GM23248 (cell line): ENCODE measurements at regions not wholly inside any gene's neighbourhood (a gene's known extent, or its start where the extent isn't known, plus 50 kb on each side); places are given as distances from the start of the nearest gene placed in this dataset.
A peak's percentile ranks its signal among the peaks of the same experiment; 100 is the strongest.

ENCODE experiments used
- DNase-seq: peaks from one replicate; pipeline ENCODE4 v3.0.0-alpha.2; 2015
- H2AFZ ChIP-seq: fragments of 200-600 bp; sonication (generic); 2 replicates; pipeline ENCODE4 v1.6.1; 2016; ENCODE audit warnings: antibody characterized with exemption
- H3F3A ChIP-seq: fragments of 200-600 bp; sonication (generic); 2 replicates; pipeline ENCODE4 v1.6.1; 2016; ENCODE audit warnings: mild to moderate bottlenecking, antibody characterized with exemption, mixed run types; ENCODE audit not compliant: insufficient read depth
- H3K27ac ChIP-seq: fragments of 200-600 bp; sonication (generic); 2 replicates; pipeline ENCODE4 v1.5.1; 2016; ENCODE audit warnings: mild to moderate bottlenecking
- H3K27me3 ChIP-seq: fragments of 200-600 bp; sonication (generic); replicated peaks from 2 replicates; pipeline ENCODE4 v1.6.1; 2016; ENCODE audit warnings: mild to moderate bottlenecking; ENCODE audit not compliant: insufficient read depth
- H3K36me3 ChIP-seq: fragments of 200-600 bp; sonication (generic); 2 replicates; pipeline ENCODE4 v1.6.1; 2016; ENCODE audit warnings: low read depth, mild to moderate bottlenecking
- H3K4me1 ChIP-seq: fragments of 200-600 bp; sonication (generic); 2 replicates; pipeline ENCODE4 v1.6.1; 2016; ENCODE audit warnings: mild to moderate bottlenecking; ENCODE audit not compliant: insufficient read depth
- H3K4me2 ChIP-seq: fragments of 200-600 bp; sonication (generic); one replicate; pipeline ENCODE4 v1.6.1; 2016; ENCODE audit warnings: mild to moderate bottlenecking; ENCODE audit not compliant: unreplicated experiment
- H3K4me3 ChIP-seq: fragments of 200-600 bp; sonication (generic); 2 replicates; pipeline ENCODE4 v1.5.1; 2016; ENCODE audit warnings: mild to moderate bottlenecking
- H3K79me2 ChIP-seq: fragments of 200-600 bp; sonication (generic); 2 replicates; pipeline ENCODE4 v1.6.1; 2016; ENCODE audit warnings: mild to moderate bottlenecking; ENCODE audit not compliant: insufficient read depth
- H3K9ac ChIP-seq: fragments of 200-600 bp; sonication (generic); 2 replicates; pipeline ENCODE4 v1.6.1; 2016; ENCODE audit warnings: mild to moderate bottlenecking
- H3K9me2 ChIP-seq: fragments of 200-600 bp; sonication (generic); 2 replicates; pipeline ENCODE4 v1.6.1; 2016; ENCODE audit warnings: mixed run types, mild to moderate bottlenecking, moderate library complexity; ENCODE audit not compliant: insufficient read depth
- H3K9me3 ChIP-seq: fragments of 200-600 bp; sonication (generic); one replicate; pipeline ENCODE4 v1.6.1; 2017; ENCODE audit warnings: low read depth
- H4K20me1 ChIP-seq: fragments of 200-600 bp; sonication (generic); 2 replicates; pipeline ENCODE4 v1.6.0; 2016; ENCODE audit not compliant: insufficient read depth
- EZH2 ChIP-seq: fragments of 200-600 bp; sonication (generic); IDR thresholded peaks from 2 replicates; pipeline ENCODE4 v1.6.1; 2018; ENCODE audit warnings: antibody characterized with exemption, mild to moderate bottlenecking; ENCODE audit not compliant: insufficient read depth, poor library complexity, severe bottlenecking
- EZH2phosphoT487 ChIP-seq: fragments of 200-600 bp; sonication (generic); IDR thresholded peaks from 2 replicates; pipeline ENCODE4 v1.6.1; 2018; ENCODE audit warnings: antibody characterized with exemption, moderate library complexity, mild to moderate bottlenecking, low read depth; ENCODE audit not compliant: insufficient read depth
- WGBS, 2 experiments: methylation state at CpG; one replicate each; pipeline ENCODE4 v1.1.6; 2015 to 2017; ENCODE audit warnings: low lambda C conversion rate in 2 of 2, low coverage in 1 of 2; ENCODE audit errors: missing lambda C conversion rate in 2 of 2; 5-methylcytosine and 5-hydroxymethylcytosine counted together
- in situ Hi-C: fragments of 300-500 bp; cut with MboI; formaldehyde crosslinking; loops from 2 replicates; pipeline ENCODE4 v1.15.0; 2020

GRCh38 chr1:173341307-173341706 lies 134.2 kb upstream of the TNFSF4 start:
- no peaks in the 10 kb centered on the region for H3K36me3 ChIP-seq
- no peak overlapping the region for H3K9ac ChIP-seq
- H3K27ac ChIP-seq: peak overlapping the region; percentile 64
- no peaks in the 10 kb centered on the region for H3K9me3 ChIP-seq
- TF ChIP-seq EZH2phosphoT487: no peak
- TF ChIP-seq EZH2: no peak
- peaks cover 22% of the 10 kb centered on the region for H3F3A ChIP-seq
- in situ Hi-C loops: no loop called here
- H4K20me1 ChIP-seq: no peaks in the 10 kb centered on the region
- no peak overlapping the region for H3K4me3 ChIP-seq
- 9 to 10% methylated on average over 5 of the region's 5 CpGs for WGBS, 2 experiments
- H3K27me3 ChIP-seq: no peaks in the 10 kb centered on the region
- peak overlapping the region; percentile 45 for H3K4me2 ChIP-seq
- H3K9me2 ChIP-seq: no peaks in the 10 kb centered on the region
- DNase-seq: peak; percentile 94
- H3K79me2 ChIP-seq: no peaks in the 10 kb centered on the region
- H2AFZ ChIP-seq: no peak overlapping the region
- H3K4me1 ChIP-seq: peaks cover 33% of the 10 kb centered on the region

GRCh38 chr1:173341971-173342370 lies 134.8 kb upstream of the TNFSF4 start:
- 100% methylated on average over 1 of the region's 1 CpG for WGBS, 2 experiments
- no peak for DNase-seq

GRCh38 chr1:173342736-173343135 lies 134.4 kb upstream of the PRDX6 start:
- WGBS, 2 experiments: 90 to 91% methylated on average over 2 of the region's 2 CpGs
- Histone ChIP-seq H3K4me3 (no peak overlapping the region), H3K36me3 (no peaks in the 10 kb centered on the region), H3K9ac (no peak overlapping the region), H3F3A (peaks cover 22% of the 10 kb centered on the region), H3K9me2 (no peaks in the 10 kb centered on the region), H3K9me3 (no peaks in the 10 kb centered on the region), H3K4me2 (no peak overlapping the region), H3K27me3 (no peaks in the 10 kb centered on the region), H4K20me1 (no peaks in the 10 kb centered on the region), H3K27ac (no peak overlapping the region), H2AFZ (no peak overlapping the region), H3K4me1 (peaks cover 34% of the 10 kb centered on the region), H3K79me2 (no peaks in the 10 kb centered on the region)
- in situ Hi-C loops: no loop called here
- DNase-seq: peak; percentile 56
- TF ChIP-seq EZH2 (no peak), EZH2phosphoT487 (no peak)

More at GRCh38 chr1:173341971-173342370, 134.8 kb upstream of the TNFSF4 start:
- Histone ChIP-seq H3K9me2 (no peaks in the 10 kb centered on the region), H3K9ac (no peak overlapping the region), H3K4me1 (peaks cover 34% of the 10 kb centered on the region), H3K36me3 (no peaks in the 10 kb centered on the region), H3F3A (peaks cover 22% of the 10 kb centered on the region), H3K79me2 (no peaks in the 10 kb centered on the region), H2AFZ (no peak overlapping the region), H3K9me3 (no peaks in the 10 kb centered on the region), H3K4me3 (no peak overlapping the region), H3K4me2 (peak overlapping the region; percentile 24), H3K27ac (peak overlapping the region; percentile 64), H4K20me1 (no peaks in the 10 kb centered on the region), H3K27me3 (no peaks in the 10 kb centered on the region)
- TF ChIP-seq EZH2phosphoT487 (no peak), EZH2 (no peak)
- in situ Hi-C loops: no loop called here

- H3K9me2 ChIP-seq: no peaks in the 10 kb centered on the region
- in situ Hi-C loops: no loop called here
- H4K20me1 ChIP-seq: no peaks in the 10 kb centered on the region
- no peak overlapping the region for H3K9ac ChIP-seq
- no peaks in the 10 kb centered on the region for H3K36me3 ChIP-seq
- H3K4me1 ChIP-seq: peaks cover 34% of the 10 kb centered on the region
- H3K27me3 ChIP-seq: no peaks in the 10 kb centered on the region
- no peak overlapping the region for H3K27ac ChIP-seq
- H3K9me3 ChIP-seq: no peaks in the 10 kb centered on the region
- H2AFZ ChIP-seq: no peak overlapping the region
- WGBS, 2 experiments: 89 to 94% methylated on average over 4 of the region's 4 CpGs
- H3K4me2 ChIP-seq: no peak overlapping the region
- no peaks in the 10 kb centered on the region for H3K79me2 ChIP-seq
- no peak overlapping the region for H3K4me3 ChIP-seq
- TF ChIP-seq EZH2 (no peak), EZH2phosphoT487 (no peak)
- DNase-seq: no peak
- peaks cover 22% of the 10 kb centered on the region for H3F3A ChIP-seq
These were observed 132.9 kb upstream of the PRDX6 start for GRCh38 chr1:173344034-173344743.
